NT2/D1 (cell line): ENCODE measurements at regions not wholly inside any gene's neighbourhood (a gene's known extent, or its start where the extent isn't known, plus 50 kb on each side); places are given as distances from the start of the nearest gene placed in this dataset.

ENCODE experiments used
- SUZ12 ChIP-seq: IDR thresholded peaks from 2 replicates; pipeline ENCODE4 v1.6.1; 2011; ENCODE audit not compliant: insufficient read length, insufficient read depth; ENCODE audit errors: extremely low read depth
- YY1 ChIP-seq: IDR thresholded peaks from 2 replicates; pipeline ENCODE4 v1.6.1; 2011; ENCODE audit not compliant: insufficient read length, insufficient read depth
- ZNF274 ChIP-seq: IDR thresholded peaks from 2 replicates; pipeline ENCODE4 v1.6.1; 2011; ENCODE audit warnings: mild to moderate bottlenecking, low read depth, low read length

GRCh38 chr9:18074041-18074440, 399.9 kb upstream of the ADAMTSL1 start:
- TF ChIP-seq ZNF274: no peak
- TF ChIP-seq SUZ12: no peak
- TF ChIP-seq YY1: no peak
